ENCODE measurements at regions not wholly inside any gene's neighbourhood (a gene's known extent, or its start where the extent isn't known, plus 50 kb on each side); places are given as distances from the start of the nearest gene placed in this dataset.

- H3K9me3 ChIP-seq (ENCODE audit: control insufficient read depth in 3 of 3, low read length in 3 of 3) = no peaks in the 10 kb centered on the region
- H3K36me3 ChIP-seq (ENCODE audit: control insufficient read depth in 3 of 3, insufficient read depth in 3 of 3, low read length in 3 of 3) = no peaks in the 10 kb centered on the region
- H3K9ac ChIP-seq (ENCODE audit: low read depth in 1 of 3, low read length in 3 of 3) = no peak overlapping the region
- H3K4me3 ChIP-seq (ENCODE audit: low read length in 3 of 3) = no peak overlapping the region
- H3K27me3 ChIP-seq (ENCODE audit: control insufficient read depth in 3 of 3, insufficient read depth in 3 of 3, low read length in 3 of 3) = peaks cover 0 to 5% (median 0%) of the 10 kb centered on the region in 3 donors
- H3K27ac ChIP-seq (ENCODE audit: low read depth, low read length) = no peak overlapping the region
- no peaks in the 10 kb centered on the region for H3K4me1 ChIP-seq (ENCODE audit: control insufficient read depth in 3 of 3, insufficient read depth in 3 of 3, low read length in 3 of 3)
These were observed 58.9 kb upstream of the SLC6A6 start for GRCh38 chr3:14343338-14344112.

GRCh38 chr3:14344351-14344750 lies 58.1 kb upstream of the SLC6A6 start:
- Histone ChIP-seq H3K27ac (ENCODE audit: low read depth, low read length) (no peak overlapping the region), H3K36me3 (ENCODE audit: control insufficient read depth in 3 of 3, insufficient read depth in 3 of 3, low read length in 3 of 3) (no peaks in the 10 kb centered on the region), H3K9ac (ENCODE audit: low read depth in 1 of 3, low read length in 3 of 3) (no peak overlapping the region), H3K4me3 (ENCODE audit: low read length in 3 of 3) (no peak overlapping the region), H3K4me1 (ENCODE audit: control insufficient read depth in 3 of 3, insufficient read depth in 3 of 3, low read length in 3 of 3) (no peaks in the 10 kb centered on the region), H3K27me3 (ENCODE audit: control insufficient read depth in 3 of 3, insufficient read depth in 3 of 3, low read length in 3 of 3) (peaks cover 0 to 5% (median 0%) of the 10 kb centered on the region in 3 donors), H3K9me3 (ENCODE audit: control insufficient read depth in 3 of 3, low read length in 3 of 3) (no peaks in the 10 kb centered on the region)

GRCh38 chr3:14345496-14346150 lies 56.8 kb upstream of the SLC6A6 start:
- H3K9me3 ChIP-seq (ENCODE audit: control insufficient read depth in 3 of 3, low read length in 3 of 3) = no peaks in the 10 kb centered on the region
- no peaks in the 10 kb centered on the region for H3K4me1 ChIP-seq (ENCODE audit: control insufficient read depth in 3 of 3, insufficient read depth in 3 of 3, low read length in 3 of 3)
- H3K27me3 ChIP-seq (ENCODE audit: control insufficient read depth in 3 of 3, insufficient read depth in 3 of 3, low read length in 3 of 3) = peaks cover 0 to 5% (median 0%) of the 10 kb centered on the region in 3 donors
- H3K36me3 ChIP-seq (ENCODE audit: control insufficient read depth in 3 of 3, insufficient read depth in 3 of 3, low read length in 3 of 3) = no peaks in the 10 kb centered on the region
- no peak overlapping the region for H3K27ac ChIP-seq (ENCODE audit: low read depth, low read length)
- H3K4me3 ChIP-seq (ENCODE audit: low read length in 3 of 3) = no peak overlapping the region
- H3K9ac ChIP-seq (ENCODE audit: low read depth in 1 of 3, low read length in 3 of 3) = no peak overlapping the region

- H3K4me3 ChIP-seq (ENCODE audit: low read length in 3 of 3) = no peak overlapping the region
- no peak overlapping the region for H3K9ac ChIP-seq (ENCODE audit: low read depth in 1 of 3, low read length in 3 of 3)
- H3K4me1 ChIP-seq (ENCODE audit: control insufficient read depth in 3 of 3, insufficient read depth in 3 of 3, low read length in 3 of 3) = no peaks in the 10 kb centered on the region
- no peaks in the 10 kb centered on the region for H3K36me3 ChIP-seq (ENCODE audit: control insufficient read depth in 3 of 3, insufficient read depth in 3 of 3, low read length in 3 of 3)
- H3K9me3 ChIP-seq (ENCODE audit: control insufficient read depth in 3 of 3, low read length in 3 of 3) = no peaks in the 10 kb centered on the region
- H3K27me3 ChIP-seq (ENCODE audit: control insufficient read depth in 3 of 3, insufficient read depth in 3 of 3, low read length in 3 of 3) = peaks cover 0 to 5% (median 0%) of the 10 kb centered on the region in 3 donors
- H3K27ac ChIP-seq (ENCODE audit: low read depth, low read length) = no peak overlapping the region
These were observed 56.2 kb upstream of the SLC6A6 start for GRCh38 chr3:14346191-14346590.

GRCh38 chr3:14346642-14347041 lies 55.8 kb upstream of the SLC6A6 start:
- Histone ChIP-seq H3K4me1 (ENCODE audit: control insufficient read depth in 3 of 3, insufficient read depth in 3 of 3, low read length in 3 of 3) (no peaks in the 10 kb centered on the region), H3K36me3 (ENCODE audit: control insufficient read depth in 3 of 3, insufficient read depth in 3 of 3, low read length in 3 of 3) (no peaks in the 10 kb centered on the region), H3K9me3 (ENCODE audit: control insufficient read depth in 3 of 3, low read length in 3 of 3) (no peaks in the 10 kb centered on the region), H3K4me3 (ENCODE audit: low read length in 3 of 3) (no peak overlapping the region), H3K27me3 (ENCODE audit: control insufficient read depth in 3 of 3, insufficient read depth in 3 of 3, low read length in 3 of 3) (peaks cover 0 to 7% (median 0%) of the 10 kb centered on the region in 3 donors), H3K9ac (ENCODE audit: low read depth in 1 of 3, low read length in 3 of 3) (no peak overlapping the region), H3K27ac (ENCODE audit: low read depth, low read length) (no peak overlapping the region)

GRCh38 chr3:14347110-14347509 lies 55.3 kb upstream of the SLC6A6 start:
- Histone ChIP-seq H3K4me1 (ENCODE audit: control insufficient read depth in 3 of 3, insufficient read depth in 3 of 3, low read length in 3 of 3) (no peaks in the 10 kb centered on the region), H3K27me3 (ENCODE audit: control insufficient read depth in 3 of 3, insufficient read depth in 3 of 3, low read length in 3 of 3) (peaks cover 0 to 7% (median 0%) of the 10 kb centered on the region in 3 donors), H3K9ac (ENCODE audit: low read depth in 1 of 3, low read length in 3 of 3) (no peak overlapping the region), H3K9me3 (ENCODE audit: control insufficient read depth in 3 of 3, low read length in 3 of 3) (no peaks in the 10 kb centered on the region), H3K36me3 (ENCODE audit: control insufficient read depth in 3 of 3, insufficient read depth in 3 of 3, low read length in 3 of 3) (no peaks in the 10 kb centered on the region), H3K27ac (ENCODE audit: low read depth, low read length) (no peak overlapping the region), H3K4me3 (ENCODE audit: low read length in 3 of 3) (no peak overlapping the region)

GRCh38 chr3:14351617-14352001 lies 50.8 kb upstream of the SLC6A6 start:
- H3K27me3 ChIP-seq (ENCODE audit: control insufficient read depth in 3 of 3, insufficient read depth in 3 of 3, low read length in 3 of 3) = peaks cover 0 to 10% (median 0%) of the 10 kb centered on the region in 3 donors
- no peak overlapping the region for H3K27ac ChIP-seq (ENCODE audit: low read depth, low read length)
- H3K4me3 ChIP-seq (ENCODE audit: low read length in 3 of 3) = no peak overlapping the region
- no peaks in the 10 kb centered on the region for H3K9me3 ChIP-seq (ENCODE audit: control insufficient read depth in 3 of 3, low read length in 3 of 3)
- no peaks in the 10 kb centered on the region for H3K36me3 ChIP-seq (ENCODE audit: control insufficient read depth in 3 of 3, insufficient read depth in 3 of 3, low read length in 3 of 3)
- no peaks in the 10 kb centered on the region for H3K4me1 ChIP-seq (ENCODE audit: control insufficient read depth in 3 of 3, insufficient read depth in 3 of 3, low read length in 3 of 3)
- H3K9ac ChIP-seq (ENCODE audit: low read depth in 1 of 3, low read length in 3 of 3) = no peak overlapping the region

GRCh38 chr3:14352002-14352627 lies 50.3 kb upstream of the SLC6A6 start:
- no peak overlapping the region for H3K4me3 ChIP-seq (ENCODE audit: low read length in 3 of 3)
- no peak overlapping the region for H3K27ac ChIP-seq (ENCODE audit: low read depth, low read length)
- H3K9me3 ChIP-seq (ENCODE audit: control insufficient read depth in 3 of 3, low read length in 3 of 3) = no peaks in the 10 kb centered on the region
- no peak overlapping the region for H3K9ac ChIP-seq (ENCODE audit: low read depth in 1 of 3, low read length in 3 of 3)
- no peaks in the 10 kb centered on the region for H3K4me1 ChIP-seq (ENCODE audit: control insufficient read depth in 3 of 3, insufficient read depth in 3 of 3, low read length in 3 of 3)
- peaks cover 0 to 5% (median 0%) of the 10 kb centered on the region in 3 donors for H3K27me3 ChIP-seq (ENCODE audit: control insufficient read depth in 3 of 3, insufficient read depth in 3 of 3, low read length in 3 of 3)
- H3K36me3 ChIP-seq (ENCODE audit: control insufficient read depth in 3 of 3, insufficient read depth in 3 of 3, low read length in 3 of 3) = no peaks in the 10 kb centered on the region

Measured in skeletal muscle tissue (tissue), 3 donors.